NCI-H82 treated with DMSO at 0.1 percent for 48 hours (cell line): ENCODE measurements at regions not wholly inside any gene's neighbourhood (a gene's known extent, or its start where the extent isn't known, plus 50 kb on each side); places are given as distances from the start of the nearest gene placed in this dataset.

Experiments
- DNase-seq: peaks from one replicate; lab custom pipeline; 2025; ENCODE audit not compliant: unreplicated experiment; lab: John Stamatoyannopoulos, UW

DNA sequence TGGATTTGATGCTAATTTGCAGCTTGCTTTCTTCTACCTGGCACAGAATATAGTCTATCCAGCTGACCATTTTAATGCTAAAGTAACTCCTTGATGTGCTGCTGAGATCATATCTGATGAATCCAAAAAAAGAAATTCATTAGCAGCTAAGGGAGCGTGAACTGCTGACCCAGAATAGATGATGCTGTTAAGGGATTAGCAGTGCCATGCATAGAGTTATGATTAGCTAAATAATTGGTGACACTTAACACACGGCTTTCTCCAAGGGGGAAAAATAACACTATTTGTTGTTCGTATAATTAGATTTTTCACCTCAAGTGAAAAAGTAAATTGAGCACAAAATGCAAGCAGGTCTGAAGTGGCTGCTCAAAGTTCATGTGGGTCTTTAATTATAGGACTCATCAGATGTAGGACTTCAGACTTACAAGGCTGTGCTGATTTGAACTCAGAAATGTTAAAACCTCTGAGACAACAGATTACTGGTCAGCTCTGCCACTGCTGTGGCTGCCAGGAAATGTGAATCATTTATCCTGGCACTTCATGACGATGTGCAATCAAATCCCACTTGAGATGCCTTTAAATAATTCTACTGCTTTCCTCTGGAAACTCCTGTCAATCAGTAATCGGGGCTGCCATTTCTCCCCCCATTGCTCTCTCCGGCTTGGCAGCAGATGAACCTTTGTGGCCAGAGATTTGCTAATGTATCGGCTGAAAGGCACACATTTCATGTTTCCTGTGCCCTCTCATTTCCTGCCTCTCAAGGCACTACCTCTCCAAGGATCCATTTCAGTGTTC is 291.6 kb upstream of the C9orf72 start:
- peak; percentile 76 for DNase-seq

DNA sequence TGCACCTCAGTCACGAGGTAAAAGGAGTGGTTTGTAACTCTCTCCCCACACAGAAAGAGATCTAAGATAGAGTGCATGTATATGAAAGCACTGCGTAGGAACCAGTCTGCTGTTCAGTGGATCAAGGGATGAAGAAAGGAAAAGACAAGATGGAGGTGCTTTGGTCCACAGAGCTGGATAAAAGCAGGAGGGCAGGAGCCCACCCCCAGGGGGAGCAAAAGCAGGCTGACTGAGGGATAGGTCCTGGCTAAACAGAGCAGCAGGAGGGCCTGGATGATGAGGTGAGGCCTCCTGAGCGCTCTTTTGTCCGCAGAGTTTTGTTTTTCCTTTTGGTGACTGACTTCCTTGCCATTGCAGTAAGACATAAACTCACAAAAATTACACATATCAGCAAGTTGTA is 293.5 kb upstream of the C9orf72 start:
- no peak for DNase-seq

- no peak for DNase-seq
Measured at GRCh38 chr9:27870404-27870803, 297.1 kb upstream of the C9orf72 start.

DNA sequence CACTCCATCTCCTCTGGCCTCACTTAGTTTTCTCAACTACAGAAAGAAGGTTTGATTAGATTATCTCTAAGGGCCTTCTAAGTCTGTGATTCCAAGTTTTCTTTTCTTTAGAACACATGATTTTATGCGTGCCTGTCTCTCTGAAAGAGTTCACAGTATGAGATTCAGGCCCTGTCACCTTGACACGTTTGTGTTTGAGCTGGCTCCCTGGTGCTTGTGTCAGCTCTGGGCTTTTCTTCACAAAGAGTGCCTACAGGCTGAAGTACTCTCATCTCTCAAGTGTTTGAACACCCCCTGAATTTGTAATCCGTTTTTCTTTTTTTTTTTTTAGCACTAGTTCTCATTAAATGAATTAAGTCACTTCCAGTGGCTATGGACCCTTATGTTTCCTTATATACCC is 306.9 kb upstream of the C9orf72 start:
- DNase-seq = no peak

DNA sequence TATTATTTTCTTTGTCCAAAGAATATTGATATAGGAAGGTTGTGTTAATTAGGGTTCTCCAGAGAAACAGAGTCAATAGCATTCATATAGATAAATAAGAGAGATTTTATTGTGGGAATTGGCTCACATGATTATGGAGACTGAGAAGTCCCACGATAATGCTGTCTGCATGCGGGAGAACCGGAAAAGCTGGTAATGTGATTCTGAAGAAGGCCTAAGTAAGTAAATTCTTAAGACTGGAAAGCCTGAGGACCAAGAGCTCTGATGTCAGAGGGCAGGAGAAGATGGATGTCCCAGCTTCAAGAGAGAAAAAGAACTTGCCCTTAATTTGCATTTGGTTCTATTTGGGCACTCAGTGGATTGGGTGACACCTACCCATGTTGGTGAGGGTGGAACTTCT is 307.4 kb upstream of the C9orf72 start:
- no peak for DNase-seq

GRCh38 chr9:27888661-27889295 is 315.5 kb upstream of the C9orf72 start:
- DNase-seq = no peak

- DNase-seq = peak; percentile 6
Measured at GRCh38 chr9:27924502-27924901, 351.2 kb upstream of the C9orf72 start.

- DNase-seq = peak; percentile 83
Measured at GRCh38 chr9:27925815-27926214, 352.5 kb upstream of the C9orf72 start.

DNA sequence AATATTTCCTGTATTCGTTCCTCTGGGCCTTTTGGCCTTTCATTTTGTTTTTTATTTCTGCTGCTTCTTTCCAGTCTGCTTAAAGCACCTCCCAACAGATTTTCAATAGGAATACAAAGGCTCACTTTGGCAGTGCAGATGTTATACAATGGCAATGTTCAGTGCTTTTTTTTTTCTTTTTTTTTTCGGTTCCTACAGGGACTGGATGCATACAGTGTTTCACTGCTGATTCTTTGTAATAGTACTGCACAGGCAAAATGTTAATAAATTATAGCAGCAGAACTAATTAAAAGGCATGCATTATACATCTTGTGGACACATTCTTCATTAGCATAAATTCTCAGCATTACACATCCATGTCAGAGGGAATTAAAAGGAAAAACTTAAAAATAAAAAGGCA is 356.6 kb upstream of the C9orf72 start:
- no peak for DNase-seq

DNA sequence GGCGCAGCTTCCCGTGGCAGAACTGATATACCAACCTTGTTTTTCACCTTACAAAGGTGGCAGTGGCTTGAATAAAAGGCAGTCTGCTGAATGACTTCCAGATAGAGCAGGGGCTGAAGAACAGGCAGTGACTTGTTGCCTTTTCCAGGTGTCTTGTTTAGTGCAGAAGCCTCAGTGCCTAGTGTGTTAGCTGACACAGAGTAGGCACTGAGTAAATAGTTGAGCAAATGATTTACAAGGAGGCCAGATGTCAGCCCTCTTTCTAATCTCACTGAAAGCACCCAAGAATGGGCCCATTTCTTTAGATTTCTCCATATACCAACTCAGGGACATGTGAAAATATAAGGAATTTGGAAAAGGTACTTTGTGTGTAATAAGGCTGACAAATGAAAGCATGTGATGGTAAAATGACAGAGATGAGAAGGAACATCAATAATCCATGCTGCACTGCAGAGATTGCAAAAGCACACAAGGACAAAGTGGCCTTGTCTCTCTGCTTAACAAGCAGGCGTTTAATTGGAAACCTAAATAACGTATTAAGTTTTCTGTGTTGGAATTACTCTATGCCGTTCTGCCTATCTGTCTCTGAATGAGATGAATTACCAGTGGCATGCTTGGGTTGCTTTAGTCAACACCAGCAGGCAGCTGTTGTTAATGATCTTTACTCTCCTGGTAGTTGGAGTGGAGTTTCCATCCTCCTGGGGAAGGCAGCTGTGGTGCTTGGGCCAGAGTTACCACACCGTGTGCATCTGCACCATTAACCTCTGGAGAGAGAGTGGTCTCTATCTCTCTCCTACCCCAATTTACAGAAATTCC is 360.1 kb upstream of the C9orf72 start:
- no peak for DNase-seq

DNA sequence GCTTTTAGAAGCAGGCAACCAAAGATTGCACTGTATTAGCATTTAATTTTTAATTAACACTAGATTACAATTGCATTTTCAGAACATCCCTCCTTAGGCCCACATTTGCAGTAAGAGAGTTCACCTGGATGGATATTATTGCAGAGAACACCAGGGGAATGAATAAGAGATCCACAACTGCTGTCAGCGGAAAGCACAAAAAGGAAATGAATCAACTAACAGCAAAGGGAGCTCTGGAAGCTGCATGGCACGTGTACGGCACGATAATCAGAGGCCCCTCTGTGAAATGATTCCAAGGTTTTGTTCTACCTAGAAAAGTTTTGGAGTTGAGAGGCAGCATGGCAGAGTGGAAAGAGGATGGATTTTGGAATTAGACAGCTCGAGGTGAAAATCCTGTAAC is 361.2 kb upstream of the C9orf72 start:
- no peak for DNase-seq

DNA sequence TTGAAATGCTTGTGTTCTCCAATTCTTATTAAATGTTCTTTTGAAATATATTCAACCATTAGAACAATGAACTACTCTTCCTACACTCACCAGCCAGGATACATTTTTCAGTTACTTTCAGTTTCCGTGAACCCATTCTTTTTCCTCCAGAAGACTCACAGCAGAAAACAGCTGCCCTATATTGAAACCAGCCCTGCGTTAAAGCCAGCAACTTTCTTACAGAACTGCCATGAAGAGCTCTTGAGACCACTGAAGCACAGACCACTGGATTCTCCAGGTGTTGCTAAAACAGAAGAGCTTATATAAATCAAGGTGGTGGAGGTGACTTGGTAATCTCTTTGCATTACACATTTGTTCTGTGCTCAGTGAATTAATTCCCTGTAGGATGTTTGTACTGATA is 365.9 kb upstream of the C9orf72 start:
- DNase-seq = no peak

- DNase-seq = no peak
Measured at GRCh38 chr9:27940535-27940934, 367.3 kb upstream of the C9orf72 start.

DNA sequence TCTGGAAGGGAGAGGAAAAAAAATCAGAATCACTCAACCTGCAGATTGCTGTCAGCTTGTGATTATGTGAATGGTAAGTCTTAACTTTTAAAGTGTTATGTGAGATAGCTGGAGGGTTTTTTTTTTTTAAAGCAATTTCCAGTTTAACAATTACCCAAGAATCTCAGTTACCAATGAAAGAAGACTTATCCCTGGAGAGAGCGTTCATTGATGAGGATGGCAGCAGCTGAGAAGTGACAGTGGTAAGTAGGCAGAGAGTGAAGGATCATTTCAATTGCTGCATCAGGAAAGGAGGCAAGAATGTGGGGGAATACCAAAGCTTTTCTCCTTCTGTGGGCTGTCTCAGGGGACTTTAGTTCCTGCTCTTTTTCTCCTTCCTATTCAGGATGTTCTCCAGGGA is 370.2 kb upstream of the C9orf72 start:
- DNase-seq = no peak

DNA sequence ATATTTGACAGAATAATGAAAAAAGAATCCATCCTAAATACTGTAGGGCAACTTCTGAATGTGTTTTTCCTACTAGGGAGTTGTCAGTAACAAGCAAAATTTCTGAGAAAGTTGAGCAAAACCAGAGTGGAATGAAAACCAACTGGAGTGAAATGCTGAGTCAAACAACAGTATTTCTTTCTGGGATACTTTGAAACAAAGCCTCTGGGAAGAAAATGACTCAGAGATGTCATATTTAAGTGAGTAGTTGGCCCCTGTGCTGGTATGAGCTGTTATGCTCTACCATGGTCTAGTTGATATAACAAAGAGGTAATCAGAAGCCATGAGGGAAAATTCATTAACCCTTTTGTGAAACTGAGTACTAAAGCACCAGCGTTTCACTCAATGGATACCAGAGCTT is 372.1 kb upstream of the C9orf72 start:
- no peak for DNase-seq

DNA sequence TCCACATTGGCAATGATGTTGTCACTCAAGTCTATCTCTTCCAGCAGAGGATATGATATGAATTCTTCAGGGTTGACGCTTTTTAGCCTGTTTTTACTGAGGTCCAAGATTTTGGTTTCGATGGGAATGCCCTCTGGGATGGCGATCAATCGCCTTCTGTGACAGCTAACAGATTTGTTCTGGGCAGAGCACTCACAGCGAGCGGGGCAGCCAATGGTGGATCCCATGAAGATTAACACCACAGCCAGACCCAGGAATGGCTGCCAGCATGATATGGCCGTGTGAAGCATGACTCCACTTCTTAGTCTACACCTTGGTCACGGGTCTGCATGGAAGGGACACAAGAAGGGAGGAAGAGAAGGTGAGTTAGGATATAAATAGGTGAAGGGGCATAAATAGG is 377.1 kb upstream of the C9orf72 start:
- DNase-seq = no peak

DNA sequence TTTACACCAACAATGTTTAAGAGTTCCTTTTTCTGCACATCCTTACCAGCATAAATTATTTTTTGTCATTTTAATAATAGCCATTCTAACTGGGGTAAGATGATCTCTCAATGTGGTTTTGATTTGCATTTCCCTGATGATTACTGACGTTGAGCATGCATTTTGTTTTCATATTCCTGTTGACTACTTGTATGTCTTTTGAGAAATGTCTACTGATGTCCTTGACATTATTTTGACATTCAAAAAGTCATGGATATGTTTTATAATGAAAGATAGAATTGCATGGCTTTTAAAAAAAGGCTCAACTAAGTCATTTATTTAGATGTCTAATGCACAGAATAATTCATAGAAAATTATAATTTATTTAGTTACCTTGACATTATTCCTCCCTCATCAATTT is 381.6 kb upstream of the C9orf72 start:
- no peak for DNase-seq

DNA sequence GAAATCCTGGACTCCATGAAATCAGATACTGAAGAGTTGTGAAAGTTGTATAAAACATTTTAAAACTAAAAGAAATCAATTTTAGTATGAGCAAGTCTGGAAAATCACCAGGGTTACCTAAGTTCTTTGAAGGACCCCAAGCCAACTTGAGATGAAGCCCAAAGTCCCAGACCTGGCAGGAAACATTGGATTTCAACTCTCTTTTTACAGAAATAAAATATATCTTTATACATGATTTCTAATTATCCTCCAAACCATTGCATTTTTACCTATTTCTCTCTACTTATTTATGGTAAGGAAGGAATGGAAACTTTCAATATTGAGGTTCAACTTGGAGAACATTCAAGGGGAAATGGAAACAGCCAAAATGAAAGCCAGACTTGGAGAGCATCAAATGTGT is 390.6 kb upstream of the C9orf72 start:
- no peak for DNase-seq

GRCh38 chr9:27967210-27967609 is 393.9 kb upstream of the C9orf72 start:
- DNase-seq = no peak

GRCh38 chr9:27977931-27978330 is 404.6 kb upstream of the C9orf72 start:
- DNase-seq = peak; percentile 75

DNA sequence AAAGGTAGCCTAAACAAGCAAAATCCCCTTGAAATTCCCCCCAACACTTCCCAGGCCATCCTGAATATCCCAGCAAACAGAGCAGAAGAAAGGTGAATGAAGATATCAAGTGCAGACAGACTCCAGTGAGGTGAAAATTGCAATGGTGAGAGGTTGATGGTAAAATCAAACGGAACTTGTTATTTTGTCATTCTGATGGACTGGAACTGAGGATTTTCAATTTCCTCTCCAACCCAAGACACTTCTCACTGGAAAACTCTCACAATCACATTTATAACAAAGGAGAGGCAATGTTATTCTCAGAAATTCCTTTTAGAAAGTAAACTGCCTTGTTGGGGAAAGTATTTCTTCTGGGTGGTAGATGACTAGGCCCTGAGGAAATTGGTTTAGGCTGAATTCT is 412.4 kb upstream of the C9orf72 start:
- no peak for DNase-seq

DNA sequence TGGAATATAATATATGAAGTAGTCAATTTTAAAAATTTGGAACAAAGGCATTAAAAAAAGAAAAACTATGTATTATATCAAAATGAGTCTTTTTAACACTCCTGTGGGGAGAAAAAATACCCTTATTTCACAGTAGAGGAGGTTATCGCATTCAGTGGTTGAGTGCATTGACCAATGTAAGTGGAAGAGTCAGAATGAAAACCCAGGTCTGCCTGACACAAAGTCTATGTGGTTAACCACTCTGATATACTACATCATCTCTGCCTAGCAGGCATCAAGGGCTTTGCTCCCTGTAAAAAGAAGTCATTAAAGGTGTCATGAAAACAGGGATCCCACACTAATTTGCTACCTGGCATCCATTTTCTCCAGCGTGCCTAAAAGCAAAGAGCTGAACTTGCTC is 417.2 kb upstream of the C9orf72 start:
- DNase-seq = no peak
